Neuronal stem cell (in vitro differentiated cells): ENCODE measurements at regions not wholly inside any gene's neighbourhood (a gene's known extent, or its start where the extent isn't known, plus 50 kb on each side); places are given as distances from the start of the nearest gene placed in this dataset.

Source experiments
- DNase-seq: peaks from one replicate; pipeline ENCODE4 v3.0.0-alpha.2; 2013; ENCODE audit warnings: low spot score
- H2AFZ ChIP-seq: one replicate; pipeline ENCODE4 v1.6.1; 2013; ENCODE audit warnings: mild to moderate bottlenecking, low read length, inconsistent platforms
- H2AK5ac ChIP-seq: 2 replicates; pipeline ENCODE4 v1.6.1; 2013; ENCODE audit warnings: low read depth, mild to moderate bottlenecking, inconsistent platforms, low read length, moderate library complexity, mixed read lengths
- H2BK120ac ChIP-seq: 2 replicates; pipeline ENCODE4 v1.6.1; 2013; ENCODE audit warnings: low read depth, mild to moderate bottlenecking, inconsistent platforms, low read length, moderate library complexity, mixed read lengths
- H2BK12ac ChIP-seq: one replicate; pipeline ENCODE4 v1.6.1; 2013; ENCODE audit warnings: low read length, inconsistent platforms
- H2BK15ac ChIP-seq: 2 replicates; pipeline ENCODE4 v1.6.1; 2013; ENCODE audit warnings: mild to moderate bottlenecking, low read length, inconsistent platforms, mixed read lengths
- H2BK5ac ChIP-seq: one replicate; pipeline ENCODE4 v1.6.1; 2013; ENCODE audit warnings: inconsistent platforms, mild to moderate bottlenecking, low read length, moderate library complexity
- H3K14ac ChIP-seq: one replicate; pipeline ENCODE4 v1.6.1; 2013; ENCODE audit warnings: low read length, inconsistent platforms
- H3K18ac ChIP-seq: 2 replicates; pipeline ENCODE4 v1.6.1; 2013; ENCODE audit warnings: low read length, inconsistent platforms
- H3K23ac ChIP-seq: 2 replicates; pipeline ENCODE4 v1.6.1; 2013; ENCODE audit warnings: low read depth, mild to moderate bottlenecking, mixed read lengths, low read length, inconsistent platforms; ENCODE audit not compliant: poor library complexity
- H3K27ac ChIP-seq: replicated peaks from 3 replicates; pipeline ENCODE4 v1.5.1; 2013; ENCODE audit warnings: low read length, inconsistent platforms
- H3K27me3 ChIP-seq, 3 experiments: 2 replicates each; pipeline ENCODE4 v1.6.1; 2013; ENCODE audit warnings: low read length in 3 of 3, mild to moderate bottlenecking in 2 of 3, inconsistent platforms in 1 of 3, low read depth in 1 of 3, mixed read lengths in 1 of 3, moderate library complexity in 1 of 3; ENCODE audit not compliant: control insufficient read depth in 3 of 3, insufficient read depth in 3 of 3
- H3K36me3 ChIP-seq, 2 donors: replicated peaks in 1 of 2; 2 replicates each; pipeline ENCODE4 v1.6.1; 2013; ENCODE audit warnings: low read length in 2 of 2; ENCODE audit not compliant: control insufficient read depth in 2 of 2, insufficient read depth in 2 of 2
- H3K4ac ChIP-seq: 2 replicates; pipeline ENCODE4 v1.6.1; 2013; ENCODE audit warnings: inconsistent platforms, mild to moderate bottlenecking, low read length, moderate library complexity
- H3K4me1 ChIP-seq, 2 donors: 1 replicate in 1 of 2; 2 replicates in 1 of 2; pipeline ENCODE4 v1.6.1; 2013; ENCODE audit warnings: low read length in 2 of 2, low read depth in 1 of 2; ENCODE audit not compliant: control insufficient read depth in 2 of 2, insufficient read depth in 1 of 2
- H3K4me2 ChIP-seq: one replicate; pipeline ENCODE4 v1.6.1; 2013; ENCODE audit warnings: mild to moderate bottlenecking, low read length, inconsistent platforms; ENCODE audit not compliant: insufficient read depth, poor library complexity, severe bottlenecking
- H3K4me3 ChIP-seq, 2 donors: 2 replicates each; pipeline ENCODE4 v1.5.1; 2013; ENCODE audit warnings: low read length in 2 of 2, mild to moderate bottlenecking in 2 of 2, inconsistent platforms in 1 of 2, moderate library complexity in 1 of 2
- H3K79me1 ChIP-seq: one replicate; pipeline ENCODE4 v1.6.1; 2013; ENCODE audit warnings: low read depth, mild to moderate bottlenecking, inconsistent platforms, low read length, moderate library complexity
- H3K9ac ChIP-seq: one replicate; pipeline ENCODE4 v1.6.1; 2013; ENCODE audit warnings: mild to moderate bottlenecking, low read depth, low read length, inconsistent platforms; ENCODE audit not compliant: poor library complexity
- H3K9me3 ChIP-seq, 2 donors: replicated peaks in 1 of 2; 2 replicates each; pipeline versions ENCODE3 to v1.6.1; 2013; ENCODE audit warnings: low read length in 2 of 2, mild to moderate bottlenecking in 2 of 2, inconsistent platforms in 1 of 2, low read depth in 1 of 2, mixed read lengths in 1 of 2, moderate library complexity in 1 of 2; ENCODE audit not compliant: control insufficient read depth in 2 of 2, insufficient read depth in 1 of 2
- H4K8ac ChIP-seq: one replicate; pipeline ENCODE4 v1.6.1; 2013; ENCODE audit warnings: low read depth, mild to moderate bottlenecking, inconsistent platforms, low read length, moderate library complexity
- H4K91ac ChIP-seq: one replicate; pipeline ENCODE4 v1.6.1; 2013; ENCODE audit warnings: low read length, low read depth, mild to moderate bottlenecking, inconsistent platforms; ENCODE audit not compliant: poor library complexity
- WGBS, 2 donors: extraction: QIAGEN DNeasy Blood & Tissue Kit; methylation state at CpG; one replicate each; pipeline ENCODE4 v1.1.7; 2013; ENCODE audit warnings: missing lambda C conversion rate in 2 of 2, mixed read lengths in 1 of 2; ENCODE audit not compliant: insufficient read length in 2 of 2, insufficient replicate concordance in 1 of 2; ENCODE audit errors: extremely low coverage in 2 of 2; 5-methylcytosine and 5-hydroxymethylcytosine counted together

DNA sequence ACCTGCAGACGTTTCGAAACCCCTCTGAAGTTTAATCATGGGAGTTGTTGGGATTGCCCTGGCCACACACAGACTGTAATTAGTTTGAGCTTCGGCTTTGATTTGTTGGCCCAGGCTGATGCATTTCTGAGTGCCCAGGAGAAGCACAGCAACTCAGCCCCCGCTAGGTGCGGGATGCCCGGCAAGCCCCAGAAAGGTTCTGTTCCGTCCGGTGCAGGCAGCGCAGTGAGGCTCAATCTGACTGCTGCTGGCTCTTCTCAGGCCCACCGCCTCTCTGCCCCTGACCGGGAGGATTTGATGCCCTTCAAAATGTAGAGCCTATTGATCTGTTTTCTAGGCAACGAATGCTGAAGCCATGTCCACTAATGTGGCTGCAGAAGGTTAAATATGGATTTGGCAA, 73.4 kb upstream of the TAF11L2 start:
- Histone ChIP-seq H3K23ac (no peak overlapping the region), H3K14ac (no peak overlapping the region), H3K4ac (no peak overlapping the region), H3K27me3 (no peaks in the 10 kb centered on the region), H2BK120ac (no peak overlapping the region), H3K18ac (peak overlapping the region; percentile 38), H3K36me3 (no peaks in the 10 kb centered on the region), H3K9me3 (no peaks in the 10 kb centered on the region), H3K4me3 (no peak overlapping the region), H3K27ac (no peak overlapping the region), H3K9ac (no peak overlapping the region), H2BK15ac (no peak overlapping the region), H3K4me2 (no peak overlapping the region), H3K4me1 (no peaks in the 10 kb centered on the region), H4K8ac (no peak overlapping the region), H2AFZ (no peak overlapping the region), H4K91ac (no peak overlapping the region), H2BK12ac (no peak overlapping the region), H2AK5ac (no peak overlapping the region), H3K79me1 (no peaks in the 10 kb centered on the region), H2BK5ac (no peak overlapping the region)
- DNase-seq: no peak
- no CpG with 5 or more reads among the region's 12 CpGs for WGBS, 2 donors

GRCh38 chr5:17425385-17426070, 72.5 kb upstream of the TAF11L2 start:
- H3K4me2 ChIP-seq: no peak overlapping the region
- no CpG with 5 or more reads among the region's 8 CpGs for WGBS, 2 donors

DNA sequence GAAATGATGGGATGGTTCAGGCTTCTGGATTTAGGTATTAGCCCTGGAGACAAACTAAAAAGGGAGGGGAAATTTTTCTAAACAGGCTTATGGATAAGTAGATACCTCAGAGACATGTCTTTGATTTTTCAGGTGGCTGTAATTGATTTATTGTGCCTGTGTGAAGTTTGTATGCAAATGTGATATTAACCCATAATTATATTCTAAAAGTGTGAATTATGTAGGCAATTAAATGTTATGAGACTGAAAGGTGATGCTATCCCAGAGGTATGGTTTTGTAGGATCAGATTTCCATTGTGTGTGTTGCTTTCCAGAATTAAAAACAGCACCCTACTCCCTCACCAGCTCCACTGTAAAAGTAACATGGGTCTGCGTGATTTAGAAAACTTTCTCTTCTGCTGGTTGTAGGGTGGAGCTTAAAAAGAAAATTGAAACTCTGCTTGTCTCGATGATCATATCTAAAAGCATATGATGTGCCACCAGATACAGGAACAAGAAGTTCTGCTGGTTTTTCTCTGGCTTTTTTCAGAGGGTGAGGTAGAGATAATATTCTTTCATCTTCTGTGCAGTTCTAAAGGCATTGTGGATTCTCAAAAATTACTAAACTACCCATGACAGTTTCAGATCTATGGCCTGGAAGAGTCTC, 71.8 kb upstream of the TAF11L2 start:
- no peak overlapping the region for H3K4ac ChIP-seq
- no peaks in the 10 kb centered on the region for H3K27me3 ChIP-seq
- no peak overlapping the region for H4K8ac ChIP-seq
- no peak overlapping the region for H2BK12ac ChIP-seq
- H3K4me2 ChIP-seq: no peak overlapping the region
- no peak overlapping the region for H3K4me3 ChIP-seq
- no peak overlapping the region for H4K91ac ChIP-seq
- no peak overlapping the region for H3K27ac ChIP-seq
- no peaks in the 10 kb centered on the region for H3K9me3 ChIP-seq
- DNase-seq: no peak
- H2BK120ac ChIP-seq: no peak overlapping the region
- H3K36me3 ChIP-seq: no peaks in the 10 kb centered on the region
- WGBS, 2 donors: no CpG with 5 or more reads among the region's 2 CpGs
- no peak overlapping the region for H3K9ac ChIP-seq
- H3K79me1 ChIP-seq: no peaks in the 10 kb centered on the region
- H3K4me1 ChIP-seq: no peaks in the 10 kb centered on the region
- no peak overlapping the region for H3K14ac ChIP-seq
- no peak overlapping the region for H2AFZ ChIP-seq
- H3K23ac ChIP-seq: no peak overlapping the region
- no peak overlapping the region for H2AK5ac ChIP-seq
- no peak overlapping the region for H2BK15ac ChIP-seq
- no peak overlapping the region for H2BK5ac ChIP-seq
- H3K18ac ChIP-seq: no peak overlapping the region

More at GRCh38 chr5:17425385-17426070, 72.5 kb upstream of the TAF11L2 start:
- Histone ChIP-seq H3K36me3 (no peaks in the 10 kb centered on the region), H2BK5ac (no peak overlapping the region), H3K4ac (no peak overlapping the region), H3K27me3 (no peaks in the 10 kb centered on the region), H2AK5ac (no peak overlapping the region), H3K79me1 (no peaks in the 10 kb centered on the region), H3K27ac (no peak overlapping the region), H4K8ac (no peak overlapping the region), H2BK12ac (no peak overlapping the region), H2BK120ac (no peak overlapping the region), H3K9me3 (no peaks in the 10 kb centered on the region), H2BK15ac (no peak overlapping the region), H3K14ac (no peak overlapping the region), H3K23ac (no peak overlapping the region), H3K9ac (no peak overlapping the region), H4K91ac (no peak overlapping the region), H3K4me1 (no peaks in the 10 kb centered on the region), H3K18ac (no peak overlapping the region), H3K4me3 (no peak overlapping the region), H2AFZ (no peak overlapping the region)
- no peak for DNase-seq

DNA sequence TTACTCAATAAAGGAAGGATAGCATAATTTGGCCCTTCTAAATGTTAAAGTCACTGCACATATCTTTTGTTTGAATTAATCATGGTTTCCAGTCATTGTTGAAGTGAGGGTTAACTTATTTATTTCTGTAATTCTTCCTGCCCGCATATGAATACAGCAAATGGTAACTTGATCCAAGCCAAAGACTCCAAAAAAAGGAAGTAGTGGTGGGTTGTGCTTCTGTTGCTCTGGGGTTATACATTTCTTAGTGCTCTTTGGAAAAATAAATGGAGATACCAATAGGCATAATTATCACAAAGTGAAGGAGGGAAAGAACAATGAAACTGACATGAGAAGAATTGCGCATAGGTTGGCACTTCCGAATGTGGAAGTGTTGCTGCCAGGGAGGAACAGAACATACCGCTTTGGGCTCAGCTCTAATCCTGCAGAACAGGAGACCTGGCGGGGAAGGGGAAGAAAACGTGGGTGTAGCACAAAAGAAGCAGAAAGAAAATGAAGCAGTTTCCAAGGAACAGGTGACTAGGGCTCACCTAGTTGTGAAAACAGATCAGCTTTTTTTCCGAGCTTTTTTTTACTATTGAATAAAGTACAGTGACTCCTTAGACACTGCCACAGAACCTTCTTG, 69.7 kb upstream of the TAF11L2 start:
- H2BK12ac ChIP-seq: no peak overlapping the region
- no peaks in the 10 kb centered on the region for H3K27me3 ChIP-seq
- H3K4me1 ChIP-seq: no peaks in the 10 kb centered on the region
- WGBS, 2 donors: no CpG with 5 or more reads among the region's 7 CpGs
- no peak overlapping the region for H2BK120ac ChIP-seq
- H3K79me1 ChIP-seq: no peaks in the 10 kb centered on the region
- no peak overlapping the region for H3K9ac ChIP-seq
- H3K4ac ChIP-seq: no peak overlapping the region
- H3K14ac ChIP-seq: no peak overlapping the region
- H3K23ac ChIP-seq: no peak overlapping the region
- H3K4me3 ChIP-seq: no peak overlapping the region
- H4K8ac ChIP-seq: no peak overlapping the region
- no peak overlapping the region for H2AK5ac ChIP-seq
- H3K18ac ChIP-seq: no peak overlapping the region
- no peak overlapping the region for H4K91ac ChIP-seq
- H2AFZ ChIP-seq: no peak overlapping the region
- H3K27ac ChIP-seq: no peak overlapping the region
- H3K4me2 ChIP-seq: no peak overlapping the region
- H2BK5ac ChIP-seq: no peak overlapping the region
- no peaks in the 10 kb centered on the region for H3K9me3 ChIP-seq
- no peaks in the 10 kb centered on the region for H3K36me3 ChIP-seq
- H2BK15ac ChIP-seq: no peak overlapping the region
- no peak for DNase-seq
